ENCODE measurements at regions not wholly inside any gene's neighbourhood (a gene's known extent, or its start where the extent isn't known, plus 50 kb on each side); places are given as distances from the start of the nearest gene placed in this dataset.

- intact Hi-C loops (cut with DNase I) = loop anchor here (2.0 kb wide), 1 partner anchor 37 kb away; no protein-coding TSS in a partner anchor
- DNase-seq (ENCODE audit: missing footprints) (peak; percentile 75), ATAC-seq (peak; percentile 96)
Observed at GRCh38 chr6:9398071-9398766, 962.9 kb upstream of the SLC35B3 start.

- DNase-seq (ENCODE audit: missing footprints) (no peak), ATAC-seq (no peak)
- intact Hi-C loops (cut with DNase I) = no loop called here
Observed at GRCh38 chr6:9388596-9388995, 953.3 kb upstream of the SLC35B3 start.

GRCh38 chr6:9380568-9380967 is 945.2 kb upstream of the SLC35B3 start:
- DNase-seq (ENCODE audit: missing footprints) (no peak), ATAC-seq (no peak)
- intact Hi-C loops (cut with DNase I) = no loop called here

- intact Hi-C loops (cut with DNase I) = no loop called here
- no peak for ATAC-seq
- no peak for DNase-seq (ENCODE audit: missing footprints)
Observed at GRCh38 chr6:9373308-9373707, 938.0 kb upstream of the SLC35B3 start.

- DNase-seq (ENCODE audit: missing footprints) (no peak), ATAC-seq (no peak)
- intact Hi-C loops (cut with DNase I) = no loop called here
Observed at GRCh38 chr6:9370480-9370879, 935.1 kb upstream of the SLC35B3 start.

GRCh38 chr6:9365378-9365777 is 930.0 kb upstream of the SLC35B3 start:
- no peak for ATAC-seq
- intact Hi-C loops (cut with DNase I) = no loop called here

GRCh38 chr6:9361749-9362148 is 926.4 kb upstream of the SLC35B3 start:
- ATAC-seq = peak; percentile 62
- intact Hi-C loops (cut with DNase I) = loop anchor here (2.0 kb wide), 1 partner anchor 37 kb away; no protein-coding TSS in a partner anchor
- DNase-seq (ENCODE audit: missing footprints) = no peak

More at GRCh38 chr6:9365378-9365777, 930.0 kb upstream of the SLC35B3 start:
- DNase-seq (ENCODE audit: missing footprints) = no peak

GRCh38 chr6:9360881-9361280 is 925.5 kb upstream of the SLC35B3 start:
- intact Hi-C loops (cut with DNase I) = loop anchor here (2.0 kb wide), 1 partner anchor 38 kb away; no protein-coding TSS in a partner anchor
- DNase-seq (ENCODE audit: missing footprints) = no peak
- no peak for ATAC-seq

- intact Hi-C loops (cut with DNase I) = no loop called here
- DNase-seq (ENCODE audit: missing footprints) (no peak), ATAC-seq (no peak)
Observed at GRCh38 chr6:9347608-9348007, 912.3 kb upstream of the SLC35B3 start.

GRCh38 chr6:9346923-9347322 is 911.6 kb upstream of the SLC35B3 start:
- intact Hi-C loops (cut with DNase I) = no loop called here
- no peak for DNase-seq (ENCODE audit: missing footprints)
- no peak for ATAC-seq

- no peak for ATAC-seq
- DNase-seq (ENCODE audit: missing footprints) = no peak
- intact Hi-C loops (cut with DNase I) = no loop called here
Observed at GRCh38 chr6:9335431-9335830, 900.1 kb upstream of the SLC35B3 start.

GRCh38 chr6:9334979-9335378 is 899.6 kb upstream of the SLC35B3 start:
- ATAC-seq (no peak), DNase-seq (ENCODE audit: missing footprints) (no peak)
- intact Hi-C loops (cut with DNase I) = no loop called here

- DNase-seq (ENCODE audit: missing footprints) (no peak), ATAC-seq (no peak)
- intact Hi-C loops (cut with DNase I) = no loop called here
Observed at GRCh38 chr6:9332241-9332780, 897.0 kb upstream of the SLC35B3 start.

- intact Hi-C loops (cut with DNase I) = no loop called here
- ATAC-seq (no peak), DNase-seq (ENCODE audit: missing footprints) (no peak)
Observed at GRCh38 chr6:9316831-9317230, 881.5 kb upstream of the SLC35B3 start.

- intact Hi-C loops (cut with DNase I) = no loop called here
- ATAC-seq = no peak
- DNase-seq (ENCODE audit: missing footprints) = no peak
Observed at GRCh38 chr6:9315966-9316650, 880.8 kb upstream of the SLC35B3 start.

- DNase-seq (ENCODE audit: missing footprints) = no peak
- intact Hi-C loops (cut with DNase I) = no loop called here
- no peak for ATAC-seq
Observed at GRCh38 chr6:9308284-9308683, 872.9 kb upstream of the SLC35B3 start.

GRCh38 chr6:9307786-9308185 is 872.4 kb upstream of the SLC35B3 start:
- intact Hi-C loops (cut with DNase I) = no loop called here
- no peak for DNase-seq (ENCODE audit: missing footprints)
- ATAC-seq = no peak

GRCh38 chr6:9307187-9307586 is 871.8 kb upstream of the SLC35B3 start:
- no peak for ATAC-seq
- intact Hi-C loops (cut with DNase I) = no loop called here

GRCh38 chr6:9295644-9296043 is 860.3 kb upstream of the SLC35B3 start:
- intact Hi-C loops (cut with DNase I) = no loop called here
- ATAC-seq = no peak
- no peak for DNase-seq (ENCODE audit: missing footprints)

More at GRCh38 chr6:9307187-9307586, 871.8 kb upstream of the SLC35B3 start:
- DNase-seq (ENCODE audit: missing footprints) = no peak

- DNase-seq (ENCODE audit: missing footprints) (no peak), ATAC-seq (no peak)
- intact Hi-C loops (cut with DNase I) = no loop called here
Observed at GRCh38 chr6:9292975-9293374, 857.6 kb upstream of the SLC35B3 start.

All from Right ventricle myocardium inferior (tissue), 1 donor.